ENCODE measurements at regions not wholly inside any gene's neighbourhood (a gene's known extent, or its start where the extent isn't known, plus 50 kb on each side); places are given as distances from the start of the nearest gene placed in this dataset.
A peak's percentile ranks its signal among the peaks of the same experiment; 100 is the strongest.
"Not testable (repeated sequence)": the region's sequence is repeated elsewhere in the genome, so short reads cannot be mapped to it uniquely, and the experiment has no call there.

DNA sequence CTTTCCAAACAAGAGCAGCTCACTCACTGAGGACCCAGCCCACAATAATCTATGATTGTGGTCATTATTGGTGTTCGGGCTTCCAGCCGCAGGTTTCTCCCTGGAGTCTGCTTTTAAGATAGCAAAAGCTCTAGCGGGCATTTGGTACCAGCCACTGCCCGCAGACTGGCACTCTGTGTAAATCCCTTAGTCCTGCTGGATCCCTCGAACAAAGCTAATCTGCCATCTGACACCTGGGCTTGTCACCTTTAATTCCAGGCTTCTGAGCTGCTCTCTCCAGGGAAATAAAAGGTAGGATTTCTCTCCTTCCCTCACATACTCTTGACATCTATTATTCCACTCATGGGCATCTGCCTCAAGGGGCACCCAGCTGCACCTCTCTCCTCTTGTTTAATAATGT is 158.7 kb downstream of the PDCD6IP start:
- TF ChIP-seq, protein P1, sequence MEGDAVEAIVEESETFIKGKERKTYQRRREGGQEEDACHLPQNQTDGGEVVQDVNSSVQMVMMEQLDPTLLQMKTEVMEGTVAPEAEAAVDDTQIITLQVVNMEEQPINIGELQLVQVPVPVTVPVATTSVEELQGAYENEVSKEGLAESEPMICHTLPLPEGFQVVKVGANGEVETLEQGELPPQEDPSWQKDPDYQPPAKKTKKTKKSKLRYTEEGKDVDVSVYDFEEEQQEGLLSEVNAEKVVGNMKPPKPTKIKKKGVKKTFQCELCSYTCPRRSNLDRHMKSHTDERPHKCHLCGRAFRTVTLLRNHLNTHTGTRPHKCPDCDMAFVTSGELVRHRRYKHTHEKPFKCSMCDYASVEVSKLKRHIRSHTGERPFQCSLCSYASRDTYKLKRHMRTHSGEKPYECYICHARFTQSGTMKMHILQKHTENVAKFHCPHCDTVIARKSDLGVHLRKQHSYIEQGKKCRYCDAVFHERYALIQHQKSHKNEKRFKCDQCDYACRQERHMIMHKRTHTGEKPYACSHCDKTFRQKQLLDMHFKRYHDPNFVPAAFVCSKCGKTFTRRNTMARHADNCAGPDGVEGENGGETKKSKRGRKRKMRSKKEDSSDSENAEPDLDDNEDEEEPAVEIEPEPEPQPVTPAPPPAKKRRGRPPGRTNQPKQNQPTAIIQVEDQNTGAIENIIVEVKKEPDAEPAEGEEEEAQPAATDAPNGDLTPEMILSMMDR (IDR thresholded peaks at IDR 0.05; ENCODE audit: low read depth, low read length): no peak
- H3K4me1 ChIP-seq (ENCODE audit: low read depth): no peaks in the 10 kb centered on the region

DNA sequence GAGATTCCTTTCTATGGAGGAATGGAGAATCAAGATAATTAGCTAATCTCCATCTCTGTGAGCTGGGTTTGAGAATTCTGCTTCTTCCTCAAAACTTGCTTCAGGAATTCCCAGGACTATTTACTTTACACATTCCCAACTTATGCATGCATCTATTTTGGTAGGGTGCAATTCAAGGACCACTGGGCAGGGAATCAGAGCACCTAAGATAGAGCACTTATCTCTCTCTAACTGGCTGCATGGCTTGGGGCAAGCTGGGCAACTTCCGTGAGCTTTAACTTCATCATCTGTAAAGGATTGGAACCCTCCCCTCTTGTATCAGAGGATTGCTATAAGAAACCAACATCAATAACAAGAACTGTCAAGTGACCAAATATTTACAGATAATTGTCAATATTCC is 160.2 kb downstream of the PDCD6IP start:
- H3K36me3 ChIP-seq: no peaks in the 10 kb centered on the region
- no peak overlapping the region for H3K4me3 ChIP-seq
- no peak for DNase-seq (ENCODE audit: low read depth in 1 of 2, low spot score in 1 of 2)
- H3K27ac ChIP-seq: no peak overlapping the region
- no peaks in the 10 kb centered on the region for H3K4me1 ChIP-seq (ENCODE audit: low read depth)
- TF ChIP-seq, protein P1 (IDR thresholded peaks at IDR 0.05; ENCODE audit: low read depth, low read length): no peak
- no peaks in the 10 kb centered on the region for H3K9me3 ChIP-seq (ENCODE audit: low read depth)
- H3K27me3 ChIP-seq: no peaks in the 10 kb centered on the region

More for the DNA sequence above, 158.7 kb downstream of the PDCD6IP start:
- Histone ChIP-seq H3K27ac (no peak overlapping the region), H3K27me3 (no peaks in the 10 kb centered on the region), H3K4me3 (no peak overlapping the region), H3K9me3 (ENCODE audit: low read depth) (no peaks in the 10 kb centered on the region), H3K36me3 (no peaks in the 10 kb centered on the region)
- DNase-seq (ENCODE audit: low read depth in 1 of 2, low spot score in 1 of 2): no peak

DNA sequence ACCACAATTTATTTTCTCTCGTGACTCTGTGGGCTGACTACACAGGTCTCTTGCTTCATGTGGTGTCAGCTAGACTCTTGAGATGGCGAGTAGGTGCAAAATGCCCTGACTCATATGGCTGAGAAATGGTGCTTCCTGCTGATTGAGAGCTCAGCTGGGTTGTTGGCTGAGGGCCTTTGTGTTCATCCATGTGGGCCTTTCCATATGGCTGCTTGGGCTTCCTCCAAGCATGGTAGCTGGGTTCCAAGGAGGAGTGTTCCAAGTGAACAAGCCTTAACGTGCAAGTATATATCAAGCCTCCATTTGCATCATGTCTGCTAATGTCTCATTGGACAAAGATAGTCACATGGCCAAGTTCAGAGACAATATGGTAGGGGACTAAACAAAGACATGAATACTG is 164.0 kb downstream of the PDCD6IP start:
- Histone ChIP-seq H3K27ac (no peak overlapping the region), H3K27me3 (no peaks in the 10 kb centered on the region), H3K9me3 (ENCODE audit: low read depth) (no peaks in the 10 kb centered on the region), H3K36me3 (no peaks in the 10 kb centered on the region), H3K4me3 (no peak overlapping the region), H3K4me1 (ENCODE audit: low read depth) (no peaks in the 10 kb centered on the region)
- no peak for DNase-seq (ENCODE audit: low read depth in 1 of 2, low spot score in 1 of 2)
- TF ChIP-seq, protein P1 (IDR thresholded peaks at IDR 0.05; ENCODE audit: low read depth, low read length): no peak

DNA sequence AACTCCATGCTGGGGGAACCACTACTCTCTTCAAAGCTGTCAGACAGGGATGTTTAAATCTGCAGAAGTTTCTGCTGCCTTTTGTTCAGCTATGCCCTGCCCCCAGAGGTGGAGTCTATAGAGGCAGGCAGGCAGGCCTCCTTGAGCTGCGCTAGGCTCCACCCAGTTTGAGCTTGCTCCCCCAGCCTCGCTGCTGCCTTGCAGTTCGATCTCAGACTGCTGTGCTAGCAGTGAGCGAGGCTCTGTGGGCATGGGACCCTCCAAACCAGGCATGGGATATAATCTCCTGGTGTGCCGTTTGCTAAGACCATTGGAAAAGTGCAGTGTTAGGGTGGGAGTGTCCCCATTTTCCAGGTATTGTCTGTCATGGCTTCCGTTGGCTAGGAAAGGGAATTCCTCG is 171.8 kb downstream of the PDCD6IP start:
- H3K4me3 ChIP-seq; H3K4me1 ChIP-seq (ENCODE audit: low read depth); DNase-seq (ENCODE audit: low read depth in 1 of 2, low spot score in 1 of 2); H3K36me3 ChIP-seq; H3K9me3 ChIP-seq (ENCODE audit: low read depth); H3K27me3 ChIP-seq; H3K27ac ChIP-seq: not testable (repeated sequence)

DNA sequence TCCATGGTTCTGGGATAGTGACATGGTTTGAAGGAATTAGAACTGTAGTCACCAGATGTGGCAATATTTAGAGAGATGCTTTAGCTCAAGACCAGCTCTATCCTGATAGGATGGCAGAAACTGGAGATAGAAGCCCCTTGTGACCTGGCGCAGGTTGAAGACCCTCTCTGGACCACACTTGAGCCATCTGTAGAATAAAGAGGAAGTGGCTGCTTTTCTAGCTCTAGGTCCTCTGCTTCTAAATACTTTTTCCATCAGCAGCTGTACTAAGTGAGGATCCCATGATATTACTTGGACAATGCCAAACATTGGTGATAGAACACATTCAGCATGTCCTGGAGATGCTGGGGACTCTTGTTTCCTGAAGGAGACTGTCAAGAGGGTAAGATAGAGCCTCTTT is 172.6 kb downstream of the PDCD6IP start:
- peaks cover 5% of the 10 kb centered on the region for H3K4me1 ChIP-seq (ENCODE audit: low read depth)
- H3K36me3 ChIP-seq: no peaks in the 10 kb centered on the region
- no peaks in the 10 kb centered on the region for H3K9me3 ChIP-seq (ENCODE audit: low read depth)
- H3K4me3 ChIP-seq: no peak overlapping the region
- no peak for DNase-seq (ENCODE audit: low read depth in 1 of 2, low spot score in 1 of 2)
- TF ChIP-seq, protein P1 (IDR thresholded peaks at IDR 0.05; ENCODE audit: low read depth, low read length): no peak
- no peaks in the 10 kb centered on the region for H3K27me3 ChIP-seq
- H3K27ac ChIP-seq: no peak overlapping the region

DNA sequence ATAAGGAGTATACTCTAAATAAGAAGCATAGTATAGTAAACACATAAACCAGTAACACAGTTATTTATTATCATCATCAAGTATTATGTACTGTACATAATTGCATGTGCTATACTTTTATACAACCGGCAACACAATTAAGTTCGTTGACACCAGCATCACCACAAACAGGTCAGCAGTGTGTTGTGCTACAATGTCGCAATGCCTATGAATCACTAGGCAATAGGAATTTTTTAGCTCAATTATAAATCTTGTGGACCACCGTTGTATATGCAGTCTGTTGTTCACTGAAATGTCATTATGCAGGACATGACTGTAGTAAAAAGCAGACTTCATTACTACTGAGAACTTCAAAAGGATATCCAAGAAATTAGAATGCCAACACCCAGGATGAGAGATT is 177.0 kb downstream of the PDCD6IP start:
- TF ChIP-seq, protein P1 (IDR thresholded peaks at IDR 0.05; ENCODE audit: low read depth, low read length): no peak
- Histone ChIP-seq H3K27ac (no peak overlapping the region), H3K36me3 (no peaks in the 10 kb centered on the region), H3K9me3 (ENCODE audit: low read depth) (no peaks in the 10 kb centered on the region), H3K27me3 (no peaks in the 10 kb centered on the region), H3K4me1 (ENCODE audit: low read depth) (peaks cover 5% of the 10 kb centered on the region), H3K4me3 (no peak overlapping the region)
- DNase-seq (ENCODE audit: low read depth in 1 of 2, low spot score in 1 of 2): peak in 1 of 2 donors; percentile 14

All from cardiac muscle cell (in vitro differentiated cells and primary cell).